CD8-positive, alpha-beta memory T cell (primary cell): ENCODE measurements at regions not wholly inside any gene's neighbourhood (a gene's known extent, or its start where the extent isn't known, plus 50 kb on each side); places are given as distances from the start of the nearest gene placed in this dataset.

Experiments
- CTCF ChIA-PET: fragments of 350-600 bp; sonication (Branson Sonifier 250); formaldehyde crosslinking; loops from one replicate; lab custom pipeline; 2021; ENCODE audit warnings: antibody characterized with exemption; lab: Charles Lee
- POLR2A ChIA-PET: fragments of 350-600 bp; sonication (Branson Sonifier 250); formaldehyde crosslinking; loops from one replicate; lab custom pipeline; 2021; ENCODE audit warnings: antibody characterized with exemption; lab: Charles Lee
- DNase-seq, 5 donors: peaks; one replicate each; pipeline versions ENCODE4 v3.0.0 to v3.0.0-alpha.2; 2020 to 2022; ENCODE audit warnings: mixed read lengths in 1 of 5
- H3K27ac ChIP-seq: one replicate; pipeline ENCODE4 v1.7.0; 2013; ENCODE audit warnings: low read depth, mild to moderate bottlenecking, low read length, moderate library complexity
- H3K27me3 ChIP-seq: 2 replicates; pipeline ENCODE4 v1.7.0; 2013; ENCODE audit warnings: low read length, mild to moderate bottlenecking; ENCODE audit not compliant: insufficient read depth, poor library complexity, severe bottlenecking
- H3K36me3 ChIP-seq: 2 replicates; pipeline ENCODE4 v1.7.0; 2013; ENCODE audit warnings: mild to moderate bottlenecking, low read length, moderate library complexity; ENCODE audit not compliant: insufficient read depth
- H3K4me1 ChIP-seq: 2 replicates; pipeline ENCODE4 v1.7.0; 2013; ENCODE audit warnings: mild to moderate bottlenecking, low read length, moderate library complexity; ENCODE audit not compliant: insufficient read depth
- H3K4me3 ChIP-seq: 2 replicates; pipeline ENCODE4 v1.7.0; 2013; ENCODE audit warnings: mild to moderate bottlenecking, low read length
- H3K9me3 ChIP-seq: 2 replicates; pipeline ENCODE4 v1.7.0; 2013; ENCODE audit warnings: mild to moderate bottlenecking, low read length
- H3K27ac Mint-ChIP-seq, 8 donors: one replicate each; pipeline ENCODE4 v1.8.0; 2020 to 2021; ENCODE audit warnings: mixed read lengths in 8 of 8, mild to moderate bottlenecking in 6 of 8, inconsistent platforms in 3 of 8, moderate library complexity in 3 of 8
- H3K27me3 Mint-ChIP-seq, 2 donors: one replicate each; pipeline ENCODE4 v1.8.0; 2020 to 2021; ENCODE audit warnings: mixed read lengths in 2 of 2, mild to moderate bottlenecking in 1 of 2, moderate library complexity in 1 of 2
- H3K36me3 Mint-ChIP-seq, 3 donors: one replicate each; pipeline ENCODE4 v1.8.0; 2020 to 2021; ENCODE audit warnings: mixed read lengths in 3 of 3, inconsistent platforms in 1 of 3, mild to moderate bottlenecking in 1 of 3
- H3K4me1 Mint-ChIP-seq, 3 donors: one replicate each; pipeline ENCODE4 v1.8.0; 2020 to 2021; ENCODE audit warnings: mixed read lengths in 3 of 3, inconsistent platforms in 1 of 3, mild to moderate bottlenecking in 1 of 3
- H3K4me3 Mint-ChIP-seq, 7 donors: one replicate each; pipeline ENCODE4 v1.8.0; 2020 to 2021; ENCODE audit warnings: mixed read lengths in 7 of 7, mild to moderate bottlenecking in 6 of 7, moderate library complexity in 4 of 7, inconsistent platforms in 2 of 7
- H3K9me3 Mint-ChIP-seq, 5 donors: one replicate each; pipeline ENCODE4 v1.8.0; 2020 to 2022; ENCODE audit warnings: mixed read lengths in 5 of 5, mild to moderate bottlenecking in 3 of 5, moderate library complexity in 2 of 5, inconsistent platforms in 1 of 5

DNA sequence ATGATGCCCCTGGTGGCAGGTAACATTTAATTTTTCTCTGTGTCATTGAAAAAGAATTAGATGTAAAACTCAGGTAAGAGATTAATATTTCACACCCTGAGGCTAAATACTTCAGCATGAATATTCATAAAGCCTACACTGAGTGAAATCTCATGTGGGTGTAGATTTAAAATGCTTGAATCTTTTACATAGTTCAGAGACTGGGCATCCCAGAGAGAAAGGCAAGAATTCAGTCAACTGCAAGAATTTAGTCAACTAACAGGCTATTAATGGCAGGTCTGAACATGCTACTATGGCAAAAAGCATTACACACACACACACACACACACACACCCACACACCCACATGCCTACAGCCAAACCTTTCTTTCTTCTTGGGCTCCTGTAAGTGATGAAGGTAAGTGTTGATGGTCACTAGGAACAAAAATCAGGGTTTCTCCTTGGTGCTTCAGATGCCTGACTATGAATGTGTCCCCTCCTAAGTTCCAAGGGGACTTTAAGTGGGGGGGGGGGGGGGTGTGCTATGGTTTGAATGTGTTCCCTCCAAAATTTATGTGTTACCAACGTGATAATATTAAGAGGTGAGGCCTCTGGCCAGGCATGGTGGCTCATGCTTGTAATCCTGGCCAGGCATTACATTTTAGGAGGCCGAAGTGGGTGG lies 63.7 kb upstream of the PSMD7 start:
- no peaks in the 10 kb centered on the region for H3K36me3 Mint-ChIP-seq
- Histone ChIP-seq H3K27ac (no peak overlapping the region), H3K9me3 (no peaks in the 10 kb centered on the region), H3K27me3 (no peaks in the 10 kb centered on the region), H3K4me1 (no peaks in the 10 kb centered on the region), H3K36me3 (no peaks in the 10 kb centered on the region), H3K4me3 (no peak overlapping the region)
- CTCF ChIA-PET, result no interaction called here
- DNase-seq, result no peak
- no peaks in the 10 kb centered on the region for H3K4me1 Mint-ChIP-seq
- no peak overlapping the region for H3K4me3 Mint-ChIP-seq
- POLR2A ChIA-PET, result no interaction called here
- no peaks in the 10 kb centered on the region for H3K9me3 Mint-ChIP-seq
- peaks cover 7 to 20% of the 10 kb centered on the region in 2 donors for H3K27me3 Mint-ChIP-seq
- H3K27ac Mint-ChIP-seq, result no peak overlapping the region

DNA sequence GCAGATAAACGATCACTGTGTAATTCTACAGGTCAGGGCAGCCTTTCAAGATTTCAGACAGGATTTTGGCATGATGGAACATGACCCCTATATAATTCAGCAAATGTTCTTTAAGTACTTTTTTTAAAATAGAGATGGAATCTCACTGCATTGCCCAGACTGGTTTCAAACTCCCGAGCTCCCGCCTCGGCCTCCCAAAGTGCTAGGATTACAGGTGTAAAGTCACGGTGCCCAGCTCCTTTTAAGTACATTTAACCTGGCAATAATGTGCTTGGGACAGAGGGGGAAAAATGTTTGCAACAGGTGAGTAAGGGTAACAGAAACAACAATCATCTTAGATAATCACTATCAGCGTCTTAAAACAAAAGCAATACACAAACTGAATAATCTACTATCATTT lies 66.5 kb upstream of the PSMD7 start:
- Mint-ChIP-seq H3K27me3 (peaks cover 7 to 26% of the 10 kb centered on the region in 2 donors), H3K36me3 (no peaks in the 10 kb centered on the region), H3K27ac (no peak overlapping the region), H3K4me3 (no peak overlapping the region), H3K4me1 (no peaks in the 10 kb centered on the region), H3K9me3 (no peaks in the 10 kb centered on the region)
- Histone ChIP-seq H3K27ac (no peak overlapping the region), H3K27me3 (no peaks in the 10 kb centered on the region), H3K4me1 (no peaks in the 10 kb centered on the region), H3K9me3 (no peaks in the 10 kb centered on the region), H3K36me3 (no peaks in the 10 kb centered on the region), H3K4me3 (no peak overlapping the region)
- CTCF ChIA-PET, result no interaction called here
- DNase-seq, result no peak
- POLR2A ChIA-PET, result no interaction called here

DNA sequence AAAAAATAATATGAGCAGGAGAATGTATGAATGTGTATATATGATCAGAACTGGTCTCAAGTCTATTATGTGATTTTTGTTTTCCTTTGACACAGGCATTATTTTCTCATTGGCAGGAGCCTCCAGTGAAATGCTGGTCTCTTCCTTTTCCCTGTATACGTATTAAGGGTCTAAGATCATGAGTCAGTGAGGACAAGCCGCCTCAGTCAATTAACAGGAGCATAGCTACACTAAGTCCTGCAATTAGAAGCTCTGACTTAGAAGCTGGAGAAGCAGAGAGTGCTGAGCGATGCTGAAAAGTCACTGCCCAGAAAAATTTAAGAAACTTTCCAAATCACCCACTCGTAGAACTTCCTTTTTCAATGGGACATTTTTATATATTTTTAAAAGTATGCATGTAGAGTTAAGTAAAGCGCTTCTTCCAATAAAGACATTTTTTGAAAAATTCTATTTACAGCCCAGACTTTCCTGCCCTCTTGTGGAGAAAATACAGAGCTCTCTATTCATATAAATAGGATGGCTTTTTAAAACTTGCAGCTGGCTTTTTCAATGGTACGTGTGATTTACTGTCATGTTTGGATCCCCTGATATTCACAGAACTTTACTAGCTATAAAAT lies 70.2 kb upstream of the PSMD7 start:
- Mint-ChIP-seq H3K36me3 (no peaks in the 10 kb centered on the region), H3K9me3 (no peaks in the 10 kb centered on the region), H3K27me3 (peaks cover 5 to 37% of the 10 kb centered on the region in 2 donors), H3K4me3 (no peak overlapping the region), H3K27ac (no peak overlapping the region), H3K4me1 (no peaks in the 10 kb centered on the region)
- H3K4me3 ChIP-seq, result no peak overlapping the region
- H3K27me3 ChIP-seq, result no peaks in the 10 kb centered on the region
- DNase-seq, result no peak
- no peaks in the 10 kb centered on the region for H3K4me1 ChIP-seq
- ChIA-PET POLR2A (no interaction called here), CTCF (interaction anchor here (1.4 kb wide), 1 partner anchor 13 kb away, joined by 4 read pairs; no protein-coding TSS in a partner anchor)
- H3K27ac ChIP-seq, result no peak overlapping the region
- no peaks in the 10 kb centered on the region for H3K36me3 ChIP-seq
- no peaks in the 10 kb centered on the region for H3K9me3 ChIP-seq

DNA sequence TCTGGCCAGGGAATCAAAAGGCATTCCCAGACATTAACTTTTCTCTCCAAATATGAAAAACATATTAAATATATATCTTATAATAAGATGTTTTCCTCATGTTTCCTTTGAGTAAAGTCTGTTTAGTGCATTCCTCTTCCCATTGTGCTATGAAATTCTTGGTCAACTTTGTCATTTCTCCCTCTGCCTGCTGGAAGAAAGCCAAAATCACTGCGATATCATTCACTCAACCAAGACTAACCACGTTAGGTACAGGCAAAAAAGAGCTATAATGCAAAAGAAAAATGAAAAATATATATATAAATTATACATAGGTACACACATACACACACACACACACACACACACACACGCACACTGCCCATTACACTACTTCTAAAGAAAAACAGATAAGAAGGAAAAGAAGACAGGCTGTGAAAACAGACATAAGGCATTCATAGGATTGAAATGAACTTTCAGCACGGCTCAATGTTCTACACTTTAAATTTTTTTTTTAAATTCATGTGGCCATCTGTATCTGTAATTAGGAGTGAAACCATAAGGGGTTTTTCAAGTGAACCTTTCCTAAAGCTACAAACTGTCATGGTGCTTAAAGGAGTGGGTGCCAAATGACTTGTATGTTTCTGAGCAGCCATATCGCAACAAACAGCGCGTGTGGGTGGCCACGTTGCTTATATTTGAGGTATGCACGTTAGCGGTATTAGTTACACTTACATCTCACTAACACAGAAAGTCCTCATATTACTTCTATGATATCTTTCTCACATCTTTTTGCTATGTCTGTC lies 71.6 kb upstream of the PSMD7 start:
- Mint-ChIP-seq H3K27ac (no peak overlapping the region), H3K4me3 (no peak overlapping the region), H3K9me3 (no peaks in the 10 kb centered on the region), H3K27me3 (peaks cover 6 to 32% of the 10 kb centered on the region in 2 donors), H3K36me3 (no peaks in the 10 kb centered on the region), H3K4me1 (no peaks in the 10 kb centered on the region)
- Histone ChIP-seq H3K36me3 (no peaks in the 10 kb centered on the region), H3K9me3 (no peaks in the 10 kb centered on the region), H3K27ac (no peak overlapping the region), H3K4me3 (no peak overlapping the region), H3K27me3 (no peaks in the 10 kb centered on the region), H3K4me1 (no peaks in the 10 kb centered on the region)
- no peak for DNase-seq
- CTCF ChIA-PET, result no interaction called here
- POLR2A ChIA-PET, result no interaction called here

DNA sequence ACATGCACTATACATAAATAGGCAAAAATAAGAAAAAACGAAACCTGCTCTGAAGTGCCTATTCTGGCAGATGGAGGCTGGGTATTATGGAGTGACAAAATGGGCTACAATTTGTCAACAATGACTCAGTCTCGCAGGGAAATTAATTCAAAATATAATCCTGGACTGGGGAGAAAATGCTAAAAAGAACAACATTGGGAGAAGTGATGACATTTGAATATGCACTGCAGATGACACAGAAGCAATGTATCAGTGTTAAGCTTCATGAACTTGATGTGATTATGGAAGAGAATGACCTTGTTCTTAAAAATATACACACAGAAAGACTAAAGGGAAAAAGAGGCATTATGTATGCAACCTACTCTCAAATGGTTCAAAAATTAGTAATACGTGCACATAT lies 74.8 kb upstream of the PSMD7 start:
- DNase-seq, result no peak
- H3K4me3 Mint-ChIP-seq, result no peak overlapping the region
- Histone ChIP-seq H3K4me3 (no peak overlapping the region), H3K27me3 (no peaks in the 10 kb centered on the region), H3K27ac (no peak overlapping the region), H3K36me3 (no peaks in the 10 kb centered on the region), H3K9me3 (no peaks in the 10 kb centered on the region), H3K4me1 (no peaks in the 10 kb centered on the region)
- ChIA-PET POLR2A (no interaction called here), CTCF (no interaction called here)
- no peak overlapping the region for H3K27ac Mint-ChIP-seq
- H3K36me3 Mint-ChIP-seq, result no peaks in the 10 kb centered on the region
- no peaks in the 10 kb centered on the region for H3K4me1 Mint-ChIP-seq
- peaks cover 6 to 26% of the 10 kb centered on the region in 2 donors for H3K27me3 Mint-ChIP-seq
- no peaks in the 10 kb centered on the region for H3K9me3 Mint-ChIP-seq

DNA sequence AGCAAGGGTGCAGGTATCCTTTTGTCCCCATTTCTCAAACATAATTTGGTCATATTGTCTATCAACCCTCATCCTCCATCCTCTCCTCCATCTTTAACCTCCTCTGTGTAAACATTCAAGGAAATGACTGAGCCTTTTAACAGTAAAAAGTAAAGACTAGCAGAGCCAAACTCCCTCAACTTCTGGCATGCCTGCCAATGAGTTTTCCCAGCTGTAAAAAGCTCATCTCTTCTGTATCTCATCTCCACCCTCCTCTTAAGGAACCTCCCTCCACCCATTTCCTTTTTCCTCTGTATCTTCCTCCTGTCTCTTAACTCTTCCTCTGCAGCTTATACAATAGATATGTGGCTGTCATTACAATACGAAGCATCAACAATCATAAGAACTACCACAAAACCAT lies 76.9 kb upstream of the PSMD7 start:
- Mint-ChIP-seq H3K4me3 (no peak overlapping the region), H3K36me3 (no peaks in the 10 kb centered on the region), H3K9me3 (no peaks in the 10 kb centered on the region), H3K4me1 (no peaks in the 10 kb centered on the region), H3K27me3 (peaks cover 3 to 15% of the 10 kb centered on the region in 2 donors), H3K27ac (no peak overlapping the region)
- DNase-seq, result no peak
- no peak overlapping the region for H3K4me3 ChIP-seq
- no peaks in the 10 kb centered on the region for H3K9me3 ChIP-seq
- no peaks in the 10 kb centered on the region for H3K4me1 ChIP-seq
- CTCF ChIA-PET, result no interaction called here
- POLR2A ChIA-PET, result no interaction called here
- H3K27me3 ChIP-seq, result no peaks in the 10 kb centered on the region
- H3K27ac ChIP-seq, result no peak overlapping the region
- no peaks in the 10 kb centered on the region for H3K36me3 ChIP-seq

DNA sequence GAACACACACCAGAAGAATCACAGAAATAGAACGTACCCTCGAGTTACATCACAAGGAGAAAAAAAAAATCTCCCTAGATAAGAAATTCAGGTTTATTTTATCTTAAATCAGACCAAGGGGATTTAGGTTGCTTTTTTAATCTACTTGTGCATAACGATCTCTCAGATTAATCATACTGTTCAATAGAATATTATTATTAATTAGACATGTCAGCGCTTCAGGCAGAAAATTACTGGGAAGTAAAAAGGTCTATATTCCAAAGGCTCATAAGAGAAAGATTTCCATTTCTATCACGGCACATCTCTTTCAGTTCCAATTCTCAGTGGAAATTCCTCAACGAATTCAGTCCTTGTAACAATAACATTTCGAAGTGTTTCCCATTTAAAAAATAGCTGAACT lies 77.7 kb upstream of the PSMD7 start:
- H3K9me3 ChIP-seq, result no peaks in the 10 kb centered on the region
- peaks cover 3 to 14% of the 10 kb centered on the region in 2 donors for H3K27me3 Mint-ChIP-seq
- H3K27ac Mint-ChIP-seq, result no peak overlapping the region
- no peak overlapping the region for H3K27ac ChIP-seq
- no peaks in the 10 kb centered on the region for H3K4me1 Mint-ChIP-seq
- ChIA-PET POLR2A (no interaction called here), CTCF (no interaction called here)
- DNase-seq, result no peak
- H3K9me3 Mint-ChIP-seq, result no peaks in the 10 kb centered on the region
- H3K36me3 Mint-ChIP-seq, result no peaks in the 10 kb centered on the region
- no peak overlapping the region for H3K4me3 ChIP-seq
- no peaks in the 10 kb centered on the region for H3K36me3 ChIP-seq
- H3K4me3 Mint-ChIP-seq, result no peak overlapping the region
- H3K27me3 ChIP-seq, result no peaks in the 10 kb centered on the region
- H3K4me1 ChIP-seq, result no peaks in the 10 kb centered on the region

DNA sequence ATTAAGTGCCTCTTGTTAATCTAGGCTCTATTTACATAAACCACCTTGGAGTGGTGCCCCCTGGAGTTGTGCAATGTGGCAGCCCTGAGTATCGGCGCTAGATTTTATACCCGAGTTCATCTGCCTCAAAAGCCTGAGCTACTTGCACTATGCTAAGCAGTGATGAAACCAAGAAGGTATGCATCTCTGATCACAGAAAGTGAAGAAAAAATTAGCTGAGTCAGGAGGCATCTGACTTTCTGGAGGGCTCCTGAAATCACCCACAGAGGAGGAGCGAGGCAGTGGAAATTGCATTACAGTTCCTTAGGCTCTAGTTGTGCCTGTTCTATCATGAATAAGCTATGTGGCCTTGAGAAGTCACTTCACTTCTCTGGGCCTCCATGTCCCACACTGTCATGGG lies 80.3 kb upstream of the PSMD7 start:
- Histone ChIP-seq H3K27me3 (no peaks in the 10 kb centered on the region), H3K36me3 (no peaks in the 10 kb centered on the region), H3K27ac (no peak overlapping the region), H3K4me3 (no peak overlapping the region), H3K9me3 (no peaks in the 10 kb centered on the region), H3K4me1 (no peaks in the 10 kb centered on the region)
- no peak overlapping the region for H3K27ac Mint-ChIP-seq
- H3K4me1 Mint-ChIP-seq, result no peaks in the 10 kb centered on the region
- no peaks in the 10 kb centered on the region for H3K36me3 Mint-ChIP-seq
- H3K4me3 Mint-ChIP-seq, result no peak overlapping the region
- POLR2A ChIA-PET, result no interaction called here
- peaks cover 0 to 3% (median 0%) of the 10 kb centered on the region in 5 donors for H3K9me3 Mint-ChIP-seq
- CTCF ChIA-PET, result no interaction called here
- H3K27me3 Mint-ChIP-seq, result peaks cover 4 to 13% of the 10 kb centered on the region in 2 donors
- DNase-seq, result no peak
